Gastroesophageal sphincter (tissue), 2 donors: ENCODE measurements at regions not wholly inside any gene's neighbourhood (a gene's known extent, or its start where the extent isn't known, plus 50 kb on each side); places are given as distances from the start of the nearest gene placed in this dataset.

Experiments
- POLR2A ChIP-seq, 2 donors: fragments of 450-650 bp; IDR thresholded peaks; one replicate each; pipeline ENCODE4 v1.6.1; 2017; ENCODE audit warnings: antibody characterized with exemption in 2 of 2, mild to moderate bottlenecking in 2 of 2, moderate library complexity in 1 of 2
- POLR2AphosphoS5 ChIP-seq: sonication (generic); formaldehyde crosslinking; IDR thresholded peaks from one replicate; pipeline ENCODE4 v1.6.1; 2017; ENCODE audit warnings: antibody characterized with exemption

GRCh38 chr5:142441616-142442015 lies 116.8 kb upstream of the SPRY4 start:
- TF ChIP-seq POLR2AphosphoS5 = no peak
- TF ChIP-seq POLR2A (IDR thresholded peaks at IDR 0.05) = no peak
